CD14-positive monocyte (primary cell): ENCODE measurements at regions not wholly inside any gene's neighbourhood (a gene's known extent, or its start where the extent isn't known, plus 50 kb on each side); places are given as distances from the start of the nearest gene placed in this dataset.

Source experiments
- DNase-seq, 3 donors: peaks; one replicate each; pipeline ENCODE4 v3.0.0-alpha.2; 2011 to 2022
- H2AFZ ChIP-seq: 2 replicates; pipeline ENCODE4 v1.6.0; 2012; ENCODE audit warnings: mild to moderate bottlenecking, low read depth, low read length, inconsistent platforms; ENCODE audit not compliant: insufficient read depth, poor library complexity, severe bottlenecking
- H3K27ac ChIP-seq, 2 donors: 1 replicate in 1 of 2; 2 replicates in 1 of 2; pipeline ENCODE4 v1.5.1; 2012 to 2013; ENCODE audit warnings: low read length in 2 of 2, control low read depth in 1 of 2, inconsistent platforms in 1 of 2, low read depth in 1 of 2, mild to moderate bottlenecking in 1 of 2
- H3K27me3 ChIP-seq, 2 donors: one replicate each; pipeline versions ENCODE4 v1.6.0 to v1.6.1; 2011 to 2013; ENCODE audit warnings: low read length in 2 of 2; ENCODE audit not compliant: control insufficient read depth in 2 of 2, insufficient read depth in 2 of 2
- H3K36me3 ChIP-seq, 2 donors: replicated peaks in 1 of 2; 1 replicate in 1 of 2; 2 replicates in 1 of 2; pipeline versions ENCODE4 v1.5.1 to v1.6.1; 2012 to 2013; ENCODE audit warnings: low read length in 2 of 2, control low read depth in 1 of 2, inconsistent platforms in 1 of 2, mild to moderate bottlenecking in 1 of 2; ENCODE audit not compliant: insufficient read depth in 2 of 2, control insufficient read depth in 1 of 2
- H3K4me1 ChIP-seq, 2 donors: 1 replicate in 1 of 2; 2 replicates in 1 of 2; pipeline versions ENCODE4 v1.5.1 to v1.6.1; 2012 to 2013; ENCODE audit warnings: low read length in 2 of 2, control low read depth in 1 of 2, inconsistent platforms in 1 of 2, mild to moderate bottlenecking in 1 of 2, moderate library complexity in 1 of 2; ENCODE audit not compliant: insufficient read depth in 2 of 2, control insufficient read depth in 1 of 2
- H3K4me2 ChIP-seq: replicated peaks from 2 replicates; pipeline ENCODE3; 2012; ENCODE audit warnings: low read length, moderate library complexity, mild to moderate bottlenecking; ENCODE audit not compliant: poor library complexity, severe bottlenecking; ENCODE audit errors: extremely low read depth
- H3K4me3 ChIP-seq, 3 experiments: fragments of 200-600 bp in 1 of 3; sonication (generic) in 1 of 3; replicated peaks in 1 of 3; 1 replicate in 2 of 3; 2 replicates in 1 of 3; pipeline ENCODE4 v1.5.1; 2011 to 2013; ENCODE audit warnings: low read length in 3 of 3, mild to moderate bottlenecking in 3 of 3, control low read depth in 2 of 3, low read depth in 2 of 3, inconsistent platforms in 1 of 3, moderate library complexity in 1 of 3
- H3K79me2 ChIP-seq: 2 replicates; pipeline ENCODE4 v1.6.0; 2012; ENCODE audit warnings: mild to moderate bottlenecking, control low read depth, inconsistent platforms, low read length, moderate library complexity; ENCODE audit not compliant: insufficient read depth
- H3K9ac ChIP-seq: 2 replicates; pipeline ENCODE4 v1.6.0; 2017; ENCODE audit warnings: low read length, mild to moderate bottlenecking; ENCODE audit not compliant: insufficient read depth, poor library complexity, severe bottlenecking
- H3K9me3 ChIP-seq, 2 donors: replicated peaks in 1 of 2; 1 replicate in 1 of 2; 2 replicates in 1 of 2; pipeline versions ENCODE4 v1.5.1 to v1.6.1; 2012 to 2013; ENCODE audit warnings: low read length in 2 of 2, control low read depth in 1 of 2; ENCODE audit not compliant: control insufficient read depth in 1 of 2, insufficient read depth in 1 of 2
- H4K20me1 ChIP-seq: 2 replicates; pipeline ENCODE4 v1.6.0; 2012; ENCODE audit warnings: mild to moderate bottlenecking, low read length, control low read depth, moderate library complexity; ENCODE audit not compliant: insufficient read depth
- H3K27ac Mint-ChIP-seq, 7 donors: one replicate each; pipeline ENCODE4 v1.8.0; 2020; ENCODE audit warnings: mild to moderate bottlenecking in 7 of 7, mixed read lengths in 7 of 7, moderate library complexity in 6 of 7, inconsistent platforms in 2 of 7
- H3K27me3 Mint-ChIP-seq, 3 donors: one replicate each; pipeline ENCODE4 v1.8.0; 2021 to 2022; ENCODE audit warnings: low read depth in 3 of 3, mild to moderate bottlenecking in 3 of 3, mixed read lengths in 3 of 3, moderate library complexity in 3 of 3, inconsistent platforms in 1 of 3
- H3K36me3 Mint-ChIP-seq, 2 donors: one replicate each; pipeline ENCODE4 v1.8.0; 2020; ENCODE audit warnings: mixed read lengths in 2 of 2, inconsistent platforms in 1 of 2, mild to moderate bottlenecking in 1 of 2
- H3K4me1 Mint-ChIP-seq: one replicate; pipeline ENCODE4 v1.8.0; 2020; ENCODE audit warnings: mild to moderate bottlenecking, mixed read lengths
- H3K4me3 Mint-ChIP-seq, 2 donors: one replicate each; pipeline ENCODE4 v1.8.0; 2020; ENCODE audit warnings: mild to moderate bottlenecking in 2 of 2, mixed read lengths in 2 of 2, moderate library complexity in 1 of 2
- H3K9me3 Mint-ChIP-seq, 7 donors: one replicate each; pipeline ENCODE4 v1.8.0; 2020 to 2022; ENCODE audit warnings: mixed read lengths in 7 of 7, mild to moderate bottlenecking in 6 of 7, moderate library complexity in 6 of 7, inconsistent platforms in 2 of 7
- CTCF ChIP-seq: fragments of 200-600 bp; IDR thresholded peaks from one replicate; pipeline ENCODE4 v1.8.0; 2022; ENCODE audit warnings: antibody characterized with exemption, mild to moderate bottlenecking
- WGBS: methylation state at CpG from one replicate; pipeline ENCODE4 v1.1.5; 2013; ENCODE audit warnings: missing lambda C conversion rate; ENCODE audit not compliant: insufficient coverage; 5-methylcytosine and 5-hydroxymethylcytosine counted together
- intact Hi-C, 2 donors: fragments of 100-400 bp; cut with micrococcal nuclease; formaldehyde crosslinking; loops; one replicate each; pipeline versions ENCODE4 v1.15.0 to v1.15.1; 2023

- no peak for DNase-seq
- no peak overlapping the region for H3K4me2 ChIP-seq
- no peak for TF ChIP-seq CTCF
- intact Hi-C loops = no loop called here
- H3K9ac ChIP-seq = no peak overlapping the region
- H3K4me1 Mint-ChIP-seq = peaks cover 1% of the 10 kb centered on the region
- no peaks in the 10 kb centered on the region for H3K36me3 Mint-ChIP-seq
- no peak overlapping the region for H3K4me3 Mint-ChIP-seq
- no peaks in the 10 kb centered on the region for H4K20me1 ChIP-seq
- H3K9me3 Mint-ChIP-seq = peaks cover 0 to 19% (median 9%) of the 10 kb centered on the region in 7 donors
- peaks cover 0 to 3% of the 10 kb centered on the region in 2 donors for H3K9me3 ChIP-seq
- WGBS = 94% methylated on average over 3 of the region's 4 CpGs
- H3K27ac ChIP-seq = no peak overlapping the region
- H3K36me3 ChIP-seq = no peaks in the 10 kb centered on the region
- H3K27me3 ChIP-seq = no peaks in the 10 kb centered on the region
- no peaks in the 10 kb centered on the region for H3K4me1 ChIP-seq
- H3K4me3 ChIP-seq = no peak overlapping the region
- no peak overlapping the region for H2AFZ ChIP-seq
- H3K27ac Mint-ChIP-seq = no peak overlapping the region
- no peaks in the 10 kb centered on the region for H3K79me2 ChIP-seq
- peaks cover 0 to 4% (median 1%) of the 10 kb centered on the region in 3 donors for H3K27me3 Mint-ChIP-seq
These were observed 512.6 kb downstream of the BNC2 start for GRCh38 chr9:16357828-16358227.

DNA sequence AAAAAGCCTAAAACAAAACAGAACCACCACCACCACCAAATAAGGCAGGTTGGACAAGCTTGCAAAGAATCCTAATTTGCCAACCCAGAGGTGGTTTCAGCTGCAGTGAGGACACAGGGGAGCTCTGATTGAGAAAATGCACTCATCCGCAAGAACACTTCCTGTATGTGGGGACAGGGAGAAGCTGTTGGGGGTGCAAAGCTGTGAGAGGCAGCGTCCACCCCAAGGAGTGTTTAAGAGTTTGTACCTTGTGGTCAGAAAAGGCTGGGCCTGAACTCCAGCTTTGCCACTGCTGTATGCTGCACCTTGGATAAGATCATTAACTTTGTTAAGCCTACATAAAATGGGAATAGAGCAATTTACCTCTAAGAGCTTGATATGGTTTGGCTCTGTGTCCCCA, 511.7 kb downstream of the BNC2 start:
- Mint-ChIP-seq H3K4me3 (no peak overlapping the region), H3K36me3 (no peaks in the 10 kb centered on the region), H3K9me3 (peaks cover 0 to 19% (median 9%) of the 10 kb centered on the region in 7 donors), H3K4me1 (peaks cover 1% of the 10 kb centered on the region), H3K27ac (no peak overlapping the region), H3K27me3 (peaks cover 1 to 4% (median 1%) of the 10 kb centered on the region in 3 donors)
- Histone ChIP-seq H3K4me1 (no peaks in the 10 kb centered on the region), H2AFZ (no peak overlapping the region), H4K20me1 (no peaks in the 10 kb centered on the region), H3K36me3 (no peaks in the 10 kb centered on the region), H3K9me3 (peaks cover 0 to 3% of the 10 kb centered on the region in 2 donors), H3K9ac (no peak overlapping the region), H3K4me3 (no peak overlapping the region), H3K79me2 (no peaks in the 10 kb centered on the region), H3K27me3 (no peaks in the 10 kb centered on the region), H3K4me2 (no peak overlapping the region), H3K27ac (no peak overlapping the region)
- intact Hi-C loops = no loop called here
- DNase-seq = no peak
- WGBS = 75% methylated on average over 2 of the region's 2 CpGs
- TF ChIP-seq CTCF = no peak
